Activated naive CD8-positive, alpha-beta T cell treated with anti-CD3 and anti-CD28 coated beads for 36 hours (primary cell): ENCODE measurements at regions not wholly inside any gene's neighbourhood (a gene's known extent, or its start where the extent isn't known, plus 50 kb on each side); places are given as distances from the start of the nearest gene placed in this dataset.

Experiments
- DNase-seq: peaks from one replicate; pipeline ENCODE4 v3.0.0; 2021
- H3K27ac Mint-ChIP-seq: one replicate; pipeline ENCODE4 v1.8.0; 2022; ENCODE audit warnings: mild to moderate bottlenecking, moderate library complexity, mixed read lengths
- H3K27me3 Mint-ChIP-seq: one replicate; pipeline ENCODE4 v1.8.0; 2022; ENCODE audit warnings: mild to moderate bottlenecking, mixed read lengths
- H3K36me3 Mint-ChIP-seq: one replicate; pipeline ENCODE4 v1.8.0; 2021; ENCODE audit warnings: mild to moderate bottlenecking, mixed read lengths
- H3K4me1 Mint-ChIP-seq: one replicate; pipeline ENCODE4 v1.8.0; 2021; ENCODE audit warnings: mixed read lengths
- H3K4me3 Mint-ChIP-seq: one replicate; pipeline ENCODE4 v1.8.0; 2022; ENCODE audit warnings: mild to moderate bottlenecking, moderate library complexity, mixed read lengths
- H3K9me3 Mint-ChIP-seq: one replicate; pipeline ENCODE4 v1.8.0; 2022; ENCODE audit warnings: mixed read lengths

GRCh38 chr2:15111718-15112117 lies 449.4 kb downstream of the NBAS start:
- no peaks in the 10 kb centered on the region for H3K4me1 Mint-ChIP-seq
- no peaks in the 10 kb centered on the region for H3K27me3 Mint-ChIP-seq
- no peak overlapping the region for H3K4me3 Mint-ChIP-seq
- peaks cover 22% of the 10 kb centered on the region for H3K9me3 Mint-ChIP-seq
- no peak overlapping the region for H3K27ac Mint-ChIP-seq
- peaks cover 10% of the 10 kb centered on the region for H3K36me3 Mint-ChIP-seq
- no peak for DNase-seq

- Mint-ChIP-seq H3K27me3 (no peaks in the 10 kb centered on the region), H3K4me3 (no peak overlapping the region), H3K9me3 (peaks cover 22% of the 10 kb centered on the region), H3K27ac (no peak overlapping the region), H3K4me1 (no peaks in the 10 kb centered on the region), H3K36me3 (peaks cover 10% of the 10 kb centered on the region)
- no peak for DNase-seq
These were observed 448.9 kb downstream of the NBAS start for GRCh38 chr2:15112216-15112615.

- H3K36me3 Mint-ChIP-seq: peaks cover 10% of the 10 kb centered on the region
- peaks cover 3% of the 10 kb centered on the region for H3K27me3 Mint-ChIP-seq
- no peak overlapping the region for H3K4me3 Mint-ChIP-seq
- DNase-seq: no peak
- H3K4me1 Mint-ChIP-seq: peaks cover 7% of the 10 kb centered on the region
- peaks cover 19% of the 10 kb centered on the region for H3K9me3 Mint-ChIP-seq
- no peak overlapping the region for H3K27ac Mint-ChIP-seq
These were observed 445.4 kb downstream of the NBAS start for GRCh38 chr2:15115776-15116175.

GRCh38 chr2:15116830-15117229 lies 444.3 kb downstream of the NBAS start:
- Mint-ChIP-seq H3K27ac (no peak overlapping the region), H3K4me3 (no peak overlapping the region), H3K36me3 (peaks cover 7% of the 10 kb centered on the region), H3K9me3 (peaks cover 12% of the 10 kb centered on the region), H3K4me1 (peaks cover 9% of the 10 kb centered on the region), H3K27me3 (peaks cover 3% of the 10 kb centered on the region)
- no peak for DNase-seq
